HCT116 (cell line): ENCODE measurements at regions not wholly inside any gene's neighbourhood (a gene's known extent, or its start where the extent isn't known, plus 50 kb on each side); places are given as distances from the start of the nearest gene placed in this dataset.

Experiments used
- ATAC-seq: fragments of 200-7000 bp; cut with Tn5 transposase; 2 replicates; pipeline ENCODE4 v1.9.1; 2020; ENCODE audit warnings: mild to moderate bottlenecking, moderate library complexity
- BruUV-seq: library from RNA; stranded (reverse); fragments of 400-500 nt; replicated peaks from 2 replicates; lab custom pipeline; 2021; lab: Mats Ljungman, UMichigan
- CTCF ChIA-PET: fragments of 300-600 bp; sonication (Branson Sonifier 250); formaldehyde crosslinking; loops from one replicate; lab custom pipeline; 2021; ENCODE audit warnings: antibody characterized with exemption; lab: Charles Lee
- POLR2A ChIA-PET: fragments of 300-600, 350-600 bp; sonication (Branson Sonifier 250); formaldehyde crosslinking; loops from one replicate; lab custom pipeline; 2021; ENCODE audit warnings: antibody characterized with exemption; lab: Charles Lee
- RAD21 ChIA-PET, 2 experiments: fragments of 300-600 bp; sonication (Branson Sonifier 250); formaldehyde crosslinking; loops; one replicate each; lab custom pipeline; 2023; ENCODE audit warnings: low total read pairs in 2 of 2; ENCODE audit not compliant: uncharacterized antibody in 2 of 2, unreplicated experiment in 2 of 2, low non-redundant PET in 1 of 2; lab: Charles Lee
- DNase-seq: peaks from one replicate; pipeline ENCODE4 v3.0.0-alpha.2; 2010; ENCODE audit warnings: low read depth, low spot score
- H2AFZ ChIP-seq: fragments of 200-600 bp; shearing (Covaris generic), sonication (generic); 2 replicates; pipeline ENCODE4 v1.6.1; 2017; ENCODE audit warnings: low read depth, mixed run types, mixed read lengths, antibody characterized with exemption, low read length; ENCODE audit not compliant: poor library complexity, severe bottlenecking
- H3K27ac ChIP-seq: 2 replicates; pipeline ENCODE4 v1.5.1; 2012; ENCODE audit warnings: low read depth, low read length
- H3K27me3 ChIP-seq: fragments of 200-600 bp; sonication (generic); 2 replicates; pipeline ENCODE4 v1.6.1; 2016; ENCODE audit warnings: mixed run types, low read length, mixed read lengths; ENCODE audit not compliant: insufficient read depth
- H3K36me3 ChIP-seq, 2 experiments: fragments of 200-500 bp in 1 of 2; fragments of 200-600 bp in 1 of 2; sonication (Bioruptor generic) in 1 of 2; sonication (generic) in 1 of 2; 2 replicates each; pipeline versions ENCODE4 v1.5.1 to v1.6.1; 2014 to 2016; ENCODE audit warnings: low read length in 2 of 2, inconsistent platforms in 1 of 2, mixed read lengths in 1 of 2, mixed run types in 1 of 2; ENCODE audit not compliant: insufficient read depth in 2 of 2, control insufficient read depth in 1 of 2
- H3K4me1 ChIP-seq, 2 experiments: fragments of 200-600 bp in 1 of 2; sonication (generic) in 1 of 2; 2 replicates each; pipeline versions ENCODE4 v1.5.1 to v1.6.1; 2012 to 2017; ENCODE audit warnings: low read length in 2 of 2, inconsistent platforms in 1 of 2, mild to moderate bottlenecking in 1 of 2, mixed read lengths in 1 of 2, mixed run types in 1 of 2, moderate library complexity in 1 of 2; ENCODE audit not compliant: insufficient read depth in 2 of 2, control insufficient read depth in 1 of 2
- H3K4me2 ChIP-seq: fragments of 200-600 bp; sonication (generic); 2 replicates; pipeline ENCODE4 v1.6.1; 2017; ENCODE audit warnings: mixed run types, low read length, mixed read lengths
- H3K4me3 ChIP-seq, 2 experiments: fragments of 200-600 bp in 1 of 2; sonication (generic) in 1 of 2; replicated peaks in 1 of 2; 2 replicates each; pipeline ENCODE4 v1.5.1; 2011 to 2016; ENCODE audit warnings: low read length in 2 of 2, control low read depth in 1 of 2, low read depth in 1 of 2, mild to moderate bottlenecking in 1 of 2, mixed read lengths in 1 of 2, mixed run types in 1 of 2
- H3K79me2 ChIP-seq: fragments of 200-600 bp; sonication (generic); 2 replicates; pipeline ENCODE4 v1.6.1; 2017; ENCODE audit warnings: mild to moderate bottlenecking, mixed run types, low read length, moderate library complexity, mixed read lengths; ENCODE audit not compliant: insufficient read depth
- H3K9ac ChIP-seq: fragments of 200-600 bp; sonication (generic); 2 replicates; pipeline ENCODE4 v1.6.1; 2016; ENCODE audit warnings: low read length, mixed read lengths
- H3K9me2 ChIP-seq: fragments of 200-600 bp; sonication (generic), shearing (Covaris generic); 2 replicates; pipeline ENCODE4 v1.6.1; 2017; ENCODE audit warnings: mixed run types, mild to moderate bottlenecking, moderate library complexity; ENCODE audit not compliant: insufficient read depth
- H3K9me3 ChIP-seq, 2 experiments: fragments of 200-500 bp in 1 of 2; fragments of 200-600 bp in 1 of 2; sonication (Bioruptor generic) in 1 of 2; sonication (generic) in 1 of 2; 2 replicates each; pipeline ENCODE4 v1.6.1; 2014 to 2017; ENCODE audit warnings: low read length in 2 of 2, mixed read lengths in 2 of 2, inconsistent platforms in 1 of 2, low read depth in 1 of 2, mild to moderate bottlenecking in 1 of 2, mixed run types in 1 of 2, moderate library complexity in 1 of 2; ENCODE audit not compliant: control insufficient read depth in 1 of 2, insufficient read depth in 1 of 2
- H4K20me1 ChIP-seq: fragments of 200-600 bp; sonication (generic), shearing (Covaris generic); 2 replicates; pipeline ENCODE4 v1.6.1; 2017; ENCODE audit warnings: mixed run types, mild to moderate bottlenecking, moderate library complexity; ENCODE audit not compliant: insufficient read depth
- CBX3 ChIP-seq: IDR thresholded peaks from 2 replicates; pipeline ENCODE4 v1.6.1; 2012; ENCODE audit warnings: low read depth
- EGR1 ChIP-seq: IDR thresholded peaks from 2 replicates; pipeline ENCODE4 v1.6.1; 2012; ENCODE audit warnings: low read depth
- EZH2 ChIP-seq: fragments of 200-600 bp; sonication (generic); IDR thresholded peaks from 2 replicates; pipeline ENCODE4 v1.6.1; 2017; ENCODE audit warnings: antibody characterized with exemption, mixed run types
- REST ChIP-seq: IDR thresholded peaks from 2 replicates; pipeline ENCODE4 v1.6.1; 2012; ENCODE audit warnings: low read depth
- SP1 ChIP-seq: IDR thresholded peaks from 2 replicates; pipeline ENCODE4 v1.6.1; 2012; ENCODE audit warnings: low read depth
- SRF ChIP-seq: IDR thresholded peaks from 2 replicates; pipeline ENCODE4 v1.6.1; 2012; ENCODE audit warnings: low read depth
- YY1 ChIP-seq: IDR thresholded peaks from 2 replicates; pipeline ENCODE4 v1.6.1; 2011; ENCODE audit warnings: low read length, low read depth, moderate library complexity, mild to moderate bottlenecking; ENCODE audit not compliant: insufficient replicate concordance; ENCODE audit errors: extremely low read depth
- ZNF274 ChIP-seq: fragments of 200-500 bp; sonication (Bioruptor generic); IDR thresholded peaks from 2 replicates; pipeline ENCODE4 v1.6.1; 2014; ENCODE audit warnings: mild to moderate bottlenecking, low read depth, low read length, inconsistent platforms
- intact Hi-C: fragments of 100-400 bp; cut with micrococcal nuclease; formaldehyde crosslinking; loops from 2 replicates; pipeline ENCODE4 v1.10.0; 2022

GRCh38 chr3:5441401-5441800 lies 253.9 kb downstream of the EDEM1 start:
- Histone ChIP-seq H3K4me3 (no peak overlapping the region), H3K36me3 (no peaks in the 10 kb centered on the region), H2AFZ (no peak overlapping the region), H3K4me1 (no peaks in the 10 kb centered on the region), H3K27ac (no peak overlapping the region), H3K27me3 (peaks cover 7% of the 10 kb centered on the region), H3K9ac (no peak overlapping the region), H4K20me1 (no peaks in the 10 kb centered on the region), H3K9me3 (no peaks in the 10 kb centered on the region), H3K79me2 (no peaks in the 10 kb centered on the region), H3K9me2 (no peaks in the 10 kb centered on the region), H3K4me2 (no peak overlapping the region)
- RAD21 ChIA-PET = no interaction called here
- ATAC-seq (no peak), DNase-seq (no peak)
- TF ChIP-seq EGR1 = no peak
- TF ChIP-seq EZH2 = no peak
- no peak for TF ChIP-seq SP1
- TF ChIP-seq YY1 = no peak
- TF ChIP-seq ZNF274 = no peak
- no peak for TF ChIP-seq CBX3
- TF ChIP-seq REST = no peak
- no peak for TF ChIP-seq SRF
- intact Hi-C loops = no loop called here
- no TSS peak for BruUV-seq
- POLR2A ChIA-PET = interaction anchor here (0.6 kb wide), 1 partner anchor 72 kb away, joined by 3 read pairs; no protein-coding TSS in a partner anchor
- CTCF ChIA-PET = no interaction called here
